ENCODE measurements at regions not wholly inside any gene's neighbourhood (a gene's known extent, or its start where the extent isn't known, plus 50 kb on each side); places are given as distances from the start of the nearest gene placed in this dataset.

DNA sequence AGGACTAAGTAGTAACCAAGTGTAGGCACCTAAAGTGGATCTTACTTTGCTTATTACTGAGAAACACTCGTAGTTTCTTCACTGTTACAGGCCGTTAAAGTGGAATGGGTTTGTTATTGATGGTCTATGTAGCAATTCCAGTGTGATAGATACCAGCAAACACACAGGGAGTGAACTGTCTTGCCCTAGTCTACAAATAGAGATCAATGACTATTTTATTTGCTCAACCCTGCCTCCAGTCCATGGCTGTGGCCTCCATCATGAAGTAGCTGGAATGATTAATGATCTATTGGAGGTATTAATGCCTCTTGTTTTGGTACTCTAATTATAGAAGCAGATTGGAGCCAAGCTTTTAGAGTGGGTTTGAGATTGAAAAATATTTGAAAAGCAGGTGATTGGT lies 362.7 kb upstream of the AZI2 start:
- DNase-seq (ENCODE audit: low read depth in 1 of 2, low spot score in 2 of 2) (no peak), FAIRE-seq (no peak)
- Histone ChIP-seq H2AK5ac (ENCODE audit: low read depth, low read length) (no peak overlapping the region), H3K27me3 (replicated peaks in 1 of 4; ENCODE audit: control insufficient read depth in 3 of 4, extremely low read depth in 1 of 4, insufficient read depth in 3 of 4, low read length in 3 of 4) (no peaks in the 10 kb centered on the region), H3K79me1 (ENCODE audit: low read depth, low read length) (no peaks in the 10 kb centered on the region), H2AFZ (ENCODE audit: low read length) (no peak overlapping the region), H3K36me3 (ENCODE audit: control insufficient read depth in 2 of 4, insufficient read depth in 4 of 4, low read length in 3 of 4) (no peaks in the 10 kb centered on the region), H2BK120ac (replicated peaks; ENCODE audit: low read depth, low read length) (no peak overlapping the region), H3K4me3 (ENCODE audit: extremely low read depth in 1 of 4, insufficient read depth in 2 of 4, low read depth in 3 of 4, low read length in 4 of 4) (no peak overlapping the region), H2BK5ac (ENCODE audit: low read depth, low read length) (no peak overlapping the region), H3K9me3 (ENCODE audit: insufficient read depth in 2 of 2, low read depth in 1 of 2, low read length in 1 of 2) (no peaks in the 10 kb centered on the region), H3K56ac (replicated peaks; ENCODE audit: insufficient read length, low read depth, low read length) (no peak overlapping the region), H2BK20ac (ENCODE audit: low read length) (no peak overlapping the region), H3K23me2 (ENCODE audit: low read depth, low read length) (no peaks in the 10 kb centered on the region), H4K20me1 (replicated peaks in 1 of 2; ENCODE audit: control insufficient read depth in 1 of 2, insufficient read depth in 2 of 2, low read length in 2 of 2) (no peaks in the 10 kb centered on the region), H3K4ac (replicated peaks; ENCODE audit: insufficient read length, low read depth, low read length) (no peak overlapping the region), H3K4me2 (ENCODE audit: insufficient read depth in 1 of 2, low read depth in 2 of 2, low read length in 2 of 2) (no peak overlapping the region), H4K8ac (ENCODE audit: extremely low read depth, insufficient read depth, low read length) (no peak overlapping the region), H3K18ac (ENCODE audit: extremely low read depth, low read length) (no peak overlapping the region), H3K4me1 (replicated peaks in 1 of 4; ENCODE audit: control insufficient read depth in 3 of 4, insufficient read depth in 4 of 4, low read length in 3 of 4) (no peaks in the 10 kb centered on the region), H3K79me2 (ENCODE audit: control insufficient read depth in 1 of 2, insufficient read depth in 2 of 2, low read length in 2 of 2) (no peaks in the 10 kb centered on the region), H3K9ac (replicated peaks in 1 of 4; ENCODE audit: extremely low read depth in 1 of 4, low read depth in 3 of 4, low read length in 3 of 4) (no peak overlapping the region), H2BK12ac (ENCODE audit: low read depth, low read length) (no peak overlapping the region), H4K5ac (ENCODE audit: insufficient read length, low read depth, low read length) (no peak overlapping the region), H2BK15ac (ENCODE audit: low read length) (no peak overlapping the region), H3K27ac (ENCODE audit: low read depth, low read length) (no peak overlapping the region), H3K14ac (ENCODE audit: insufficient read length) (no peak overlapping the region), H3K23ac (ENCODE audit: insufficient read length) (no peak overlapping the region), H4K91ac (replicated peaks; ENCODE audit: insufficient read length, low read length) (no peak overlapping the region)
- 96% methylated on average over 2 of the region's 2 CpGs; no CpG with 5 or more reads in 1 of the 2 experiments for WGBS, 2 experiments (ENCODE audit: extremely low coverage in 1 of 2, insufficient coverage in 1 of 2, insufficient read length in 1 of 2, insufficient replicate concordance in 2 of 2, low coverage in 1 of 2, low lambda C conversion rate in 2 of 2, missing lambda C conversion rate in 1 of 2)
- CTCF ChIA-PET (ENCODE audit: partially characterized antibody), result interaction anchor here (1.6 kb wide), 1 partner anchor 235 kb away, joined by 3 read pairs; no protein-coding TSS in a partner anchor
- no peak for TF ChIP-seq KDM4A (IDR thresholded peaks at IDR 0.05; ENCODE audit: low read depth, low read length, severe bottlenecking)
- POLR2A ChIA-PET (ENCODE audit: partially characterized antibody), result no interaction called here

Data from H1 (cell line).